VCaP (cell line): ENCODE measurements at regions not wholly inside any gene's neighbourhood (a gene's known extent, or its start where the extent isn't known, plus 50 kb on each side); places are given as distances from the start of the nearest gene placed in this dataset.

Experiments
- H3K27ac ChIP-seq: fragments of 450-650 bp; 2 replicates; pipeline ENCODE4 v1.5.1; 2017
- CTCF ChIP-seq: fragments of 450-650 bp; conservative IDR thresholded peaks from 2 replicates; pipeline ENCODE4 v1.5.1; 2017; ENCODE audit warnings: mild to moderate bottlenecking, moderate library complexity

- TF ChIP-seq CTCF = no peak
- no peak overlapping the region for H3K27ac ChIP-seq
These were observed 75.8 kb upstream of the ZEB2 start for GRCh38 chr2:144595686-144596072.

GRCh38 chr2:144595279-144595678 lies 75.4 kb upstream of the ZEB2 start:
- H3K27ac ChIP-seq = no peak overlapping the region
- TF ChIP-seq CTCF = no peak

GRCh38 chr2:144593803-144594202 lies 73.9 kb upstream of the ZEB2 start:
- no peak overlapping the region for H3K27ac ChIP-seq
- no peak for TF ChIP-seq CTCF

- H3K27ac ChIP-seq = no peak overlapping the region
- TF ChIP-seq CTCF = no peak
These were observed 72.8 kb upstream of the ZEB2 start for GRCh38 chr2:144592500-144593256.

- H3K27ac ChIP-seq = no peak overlapping the region
- TF ChIP-seq CTCF = no peak
These were observed 67.4 kb upstream of the ZEB2 start for GRCh38 chr2:144587306-144587705.

- H3K27ac ChIP-seq = no peak overlapping the region
- TF ChIP-seq CTCF = no peak
These were observed 66.6 kb upstream of the ZEB2 start for GRCh38 chr2:144586476-144586875.

- H3K27ac ChIP-seq = no peak overlapping the region
- TF ChIP-seq CTCF = no peak
These were observed 64.0 kb upstream of the ZEB2 start for GRCh38 chr2:144583741-144584453.
